GM18505 (cell line): ENCODE measurements at regions not wholly inside any gene's neighbourhood (a gene's known extent, or its start where the extent isn't known, plus 50 kb on each side); places are given as distances from the start of the nearest gene placed in this dataset.
A peak's percentile ranks its signal among the peaks of the same experiment; 100 is the strongest.

Experiments used
- ATAC-seq: cut with Tn5 transposase; IDR thresholded peaks from one replicate; pipeline ENCODE4 v1.9.1; 2021; ENCODE audit not compliant: unreplicated experiment
- POLR2A ChIP-seq: IDR thresholded peaks from 4 replicates; pipeline ENCODE4 v1.6.1; 2011; ENCODE audit warnings: borderline replicate concordance; ENCODE audit not compliant: insufficient read depth, insufficient read length; ENCODE audit errors: extremely low read depth

DNA sequence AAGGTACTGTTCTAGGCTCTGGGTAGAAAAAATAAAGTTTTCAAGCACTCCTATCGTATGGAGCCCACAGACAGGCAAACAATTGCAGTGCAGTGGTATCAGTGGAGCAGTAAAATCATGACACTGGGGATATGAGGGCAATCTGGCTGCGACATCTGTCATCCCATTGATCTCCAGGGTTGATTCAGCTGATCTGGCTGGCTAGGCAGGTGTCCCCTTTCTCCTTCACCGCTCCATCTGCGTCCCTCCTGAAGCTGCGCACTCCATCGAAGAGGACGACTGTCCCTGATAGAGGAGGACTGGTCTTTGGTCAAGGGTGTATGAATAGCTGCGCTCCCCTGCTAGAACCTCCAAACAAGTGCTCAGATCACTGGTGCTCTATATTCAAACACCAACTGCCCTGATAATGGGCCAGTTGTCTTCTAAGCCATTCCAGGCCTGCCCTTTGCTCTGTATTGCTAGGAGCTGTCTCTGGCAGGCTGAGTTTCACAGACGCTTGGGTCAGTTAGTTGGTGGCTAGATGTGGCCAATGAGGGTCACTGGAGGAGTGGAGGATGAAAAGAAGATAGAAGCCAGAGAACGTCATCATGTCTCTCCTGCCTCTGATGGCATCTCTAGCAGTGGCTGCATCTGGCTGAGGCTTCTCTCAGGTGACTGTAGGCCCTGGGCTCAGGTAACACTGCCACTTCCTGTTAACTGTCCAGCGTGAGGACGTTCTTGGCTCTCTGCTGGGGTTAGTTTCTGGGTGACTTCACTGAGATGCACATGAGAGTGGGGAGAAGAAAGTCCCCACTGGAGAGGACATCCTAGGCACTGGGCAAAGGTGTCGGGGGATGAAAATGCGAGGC is 205.0 kb upstream of the FOXN3 start:
- no peak for TF ChIP-seq POLR2A
- ATAC-seq, result no peak

- no peak for TF ChIP-seq POLR2A
- no peak for ATAC-seq
Measured at GRCh38 chr14:89621009-89621421, 204.0 kb upstream of the FOXN3 start.

GRCh38 chr14:89620436-89620835 is 203.4 kb upstream of the FOXN3 start:
- TF ChIP-seq POLR2A, result no peak
- no peak for ATAC-seq

DNA sequence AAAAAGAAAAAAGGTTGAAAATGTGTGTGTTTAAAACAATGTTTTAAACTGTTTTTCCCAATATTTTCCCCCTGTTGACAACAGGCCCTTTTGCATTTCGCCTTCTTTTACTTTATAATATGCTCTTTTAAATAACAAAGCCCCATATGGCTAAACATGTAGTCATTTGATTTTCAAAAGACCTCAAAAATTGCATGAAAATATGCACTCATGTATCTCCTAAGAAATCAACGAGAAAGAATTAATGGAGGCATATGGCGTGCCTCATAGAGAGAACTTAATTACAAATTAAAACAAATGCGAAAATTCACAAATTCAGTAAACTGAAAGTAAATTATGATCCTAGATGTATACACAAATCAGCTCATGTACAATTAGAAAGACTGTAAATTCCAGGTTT is 202.6 kb upstream of the FOXN3 start:
- no peak for TF ChIP-seq POLR2A
- ATAC-seq, result no peak

- peak; percentile 69 for ATAC-seq
- TF ChIP-seq POLR2A, result peak; percentile 76
Measured at GRCh38 chr14:89618811-89619551, 201.9 kb upstream of the FOXN3 start.

GRCh38 chr14:89618330-89618708 is 201.3 kb upstream of the FOXN3 start:
- no peak for TF ChIP-seq POLR2A
- no peak for ATAC-seq

- peak; percentile 53 for TF ChIP-seq POLR2A
- peak; percentile 25 for ATAC-seq
Measured at GRCh38 chr14:89617481-89618329, 200.7 kb upstream of the FOXN3 start.

DNA sequence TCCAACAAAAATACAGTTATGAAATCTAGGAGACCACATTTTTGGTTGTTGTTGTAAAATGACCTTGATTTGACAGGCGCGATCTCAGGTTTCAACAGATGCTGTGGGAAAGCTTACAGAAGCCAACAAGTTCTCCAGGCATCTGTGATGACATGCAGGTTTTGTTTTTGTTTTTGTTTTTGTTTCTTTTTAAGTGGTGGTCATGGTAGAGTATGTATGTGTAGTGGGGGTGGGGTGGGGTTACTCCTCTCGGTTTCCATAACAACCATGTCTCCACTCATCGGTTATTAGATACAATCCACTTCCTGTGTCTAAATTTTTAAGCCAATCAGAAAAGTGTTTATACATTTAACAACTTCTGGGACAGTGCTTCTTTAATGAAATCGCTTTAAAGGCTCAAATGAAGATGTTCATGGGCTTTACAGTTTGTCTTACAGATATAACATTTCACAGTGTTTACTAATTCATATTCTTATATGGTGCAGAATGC is 199.9 kb upstream of the FOXN3 start:
- peak; percentile 37 for ATAC-seq
- no peak for TF ChIP-seq POLR2A

- TF ChIP-seq POLR2A, result no peak
- no peak for ATAC-seq
Measured at GRCh38 chr14:89616425-89616824, 199.4 kb upstream of the FOXN3 start.

- TF ChIP-seq POLR2A, result no peak
- ATAC-seq, result no peak
Measured at GRCh38 chr14:89615421-89615820, 198.4 kb upstream of the FOXN3 start.

GRCh38 chr14:89614009-89614691 is 197.1 kb upstream of the FOXN3 start:
- ATAC-seq, result no peak
- TF ChIP-seq POLR2A, result no peak

GRCh38 chr14:89613260-89614008 is 196.4 kb upstream of the FOXN3 start:
- no peak for TF ChIP-seq POLR2A
- ATAC-seq, result no peak
